ACC112 (cell line): ENCODE measurements at regions not wholly inside any gene's neighbourhood (a gene's known extent, or its start where the extent isn't known, plus 50 kb on each side); places are given as distances from the start of the nearest gene placed in this dataset.
"Not testable (repeated sequence)": the region's sequence is repeated elsewhere in the genome, so short reads cannot be mapped to it uniquely, and the experiment has no call there.

ENCODE experiments used
- H2AFZ ChIP-seq: fragments of 200-600 bp; sonication (generic); one replicate; pipeline ENCODE4 v1.6.0; 2017; ENCODE audit warnings: antibody characterized with exemption, low read length; ENCODE audit not compliant: unreplicated experiment
- H3K27ac ChIP-seq: fragments of 200-600 bp; sonication (generic); 2 replicates; pipeline ENCODE4 v1.5.1; 2014; ENCODE audit warnings: low read depth, mild to moderate bottlenecking, antibody characterized with exemption, low read length, moderate library complexity
- H3K27me3 ChIP-seq: fragments of 200-600 bp; sonication (generic); 2 replicates; pipeline ENCODE4 v1.6.1; 2014; ENCODE audit warnings: mild to moderate bottlenecking, antibody characterized with exemption, low read length, moderate library complexity, mixed read lengths; ENCODE audit not compliant: insufficient read depth
- H3K36me3 ChIP-seq: fragments of 200-600 bp; sonication (generic); 2 replicates; pipeline ENCODE4 v1.6.1; 2016; ENCODE audit warnings: mild to moderate bottlenecking, antibody characterized with exemption, low read length, moderate library complexity, mixed read lengths; ENCODE audit not compliant: insufficient read depth
- H3K4me1 ChIP-seq: fragments of 200-600 bp; sonication (generic); one replicate; pipeline ENCODE4 v1.6.1; 2016; ENCODE audit warnings: low read length, mixed read lengths; ENCODE audit not compliant: insufficient read depth, unreplicated experiment, control insufficient read depth
- H3K4me3 ChIP-seq: fragments of 200-600 bp; sonication (generic); 2 replicates; pipeline ENCODE4 v1.5.1; 2014; ENCODE audit warnings: mild to moderate bottlenecking, low read depth, low read length
- H3K79me2 ChIP-seq: fragments of 200-600 bp; sonication (generic); one replicate; pipeline ENCODE4 v1.6.0; 2016; ENCODE audit warnings: low read length; ENCODE audit not compliant: control insufficient read depth, unreplicated experiment, insufficient read depth

DNA sequence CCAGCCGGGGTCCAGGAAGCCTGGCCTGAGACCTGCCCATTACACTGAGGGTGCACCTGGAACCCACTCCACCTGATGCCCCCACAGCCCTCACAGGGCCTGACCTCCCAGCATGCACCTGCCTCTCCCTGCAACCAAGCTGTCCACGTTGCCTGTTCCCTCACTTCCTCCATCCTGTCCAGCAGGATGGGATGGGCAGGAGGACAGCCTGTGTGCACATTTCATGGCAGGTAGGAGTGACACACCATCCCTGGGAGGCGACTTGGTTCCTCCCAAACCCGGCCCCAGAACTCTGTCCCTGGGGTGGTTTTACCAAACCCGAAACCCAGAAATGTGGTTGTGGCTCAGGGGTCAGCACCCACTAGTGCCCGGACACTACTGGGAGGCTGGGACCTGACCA is 203.8 kb upstream of the ZNF519 start:
- H2AFZ ChIP-seq, H3K4me1 ChIP-seq, H3K27me3 ChIP-seq, H3K27ac ChIP-seq, H3K79me2 ChIP-seq, H3K36me3 ChIP-seq, H3K4me3 ChIP-seq: not testable (repeated sequence)

DNA sequence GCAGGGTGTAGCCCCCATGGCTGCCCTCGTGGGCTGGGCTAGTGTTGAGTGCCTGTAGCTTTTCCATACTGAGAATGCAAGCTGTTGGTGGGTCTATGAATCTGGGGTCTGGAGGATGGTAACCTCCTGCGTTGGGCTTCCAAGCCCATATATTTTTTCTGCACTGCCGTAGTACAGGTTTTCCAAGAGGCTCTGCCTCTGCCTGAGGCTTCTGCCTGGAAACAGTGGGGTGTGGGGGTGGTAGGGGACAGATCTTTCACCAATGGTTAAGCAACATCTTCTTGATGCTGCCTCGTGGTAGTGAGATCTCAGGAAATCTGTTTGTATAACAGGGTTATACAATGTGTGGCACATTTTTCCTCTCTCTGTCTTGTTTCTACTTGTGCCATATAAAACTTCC is 189.0 kb upstream of the ZNF519 start:
- H3K4me3 ChIP-seq, H3K36me3 ChIP-seq, H3K27me3 ChIP-seq, H3K4me1 ChIP-seq, H2AFZ ChIP-seq, H3K79me2 ChIP-seq, H3K27ac ChIP-seq: not testable (repeated sequence)

DNA sequence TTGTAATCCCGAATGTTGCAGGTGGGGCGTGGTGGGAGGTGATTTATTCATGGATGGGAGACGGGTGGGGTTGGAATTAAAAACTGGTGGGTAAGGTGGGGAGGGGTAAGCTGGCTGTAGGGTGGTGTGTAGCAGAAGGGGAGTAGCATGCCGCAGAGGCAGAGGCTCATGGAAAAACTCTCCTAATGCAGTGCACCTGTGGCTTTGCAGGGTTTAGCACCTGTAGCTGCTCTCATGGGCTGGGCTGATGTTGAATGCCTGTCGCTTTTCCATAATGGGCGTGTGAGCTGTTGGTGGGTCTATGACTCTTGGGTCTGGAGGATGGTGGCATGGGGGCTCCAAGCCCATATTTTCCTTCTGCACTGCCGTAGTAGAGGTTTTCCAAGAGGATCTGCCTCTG is 169.0 kb upstream of the ZNF519 start:
- H3K27me3 ChIP-seq, H3K36me3 ChIP-seq, H3K79me2 ChIP-seq, H3K4me1 ChIP-seq, H2AFZ ChIP-seq, H3K27ac ChIP-seq, H3K4me3 ChIP-seq: not testable (repeated sequence)

DNA sequence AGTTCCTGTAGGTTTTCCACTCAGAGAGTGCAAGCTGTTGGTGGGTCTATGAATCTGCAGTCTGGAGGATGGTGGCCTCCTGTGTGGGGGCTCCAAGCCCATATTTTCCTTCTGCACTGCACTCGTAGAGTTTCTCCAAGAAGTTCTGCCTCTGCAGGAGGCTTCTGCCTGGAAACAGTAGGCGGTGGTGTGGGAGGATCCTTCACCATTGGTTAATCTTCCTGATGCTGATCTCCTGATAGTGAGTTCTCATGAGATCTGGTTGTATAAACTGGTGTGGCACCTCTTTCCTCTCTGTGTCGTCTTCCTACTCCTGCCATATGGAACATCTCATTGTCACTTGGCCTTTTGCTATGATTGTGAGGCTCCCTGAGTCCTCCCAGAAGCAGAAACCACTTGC is 162.8 kb upstream of the ZNF519 start:
- H3K36me3 ChIP-seq, H3K79me2 ChIP-seq, H3K27ac ChIP-seq, H3K4me1 ChIP-seq, H2AFZ ChIP-seq, H3K27me3 ChIP-seq, H3K4me3 ChIP-seq: not testable (repeated sequence)

DNA sequence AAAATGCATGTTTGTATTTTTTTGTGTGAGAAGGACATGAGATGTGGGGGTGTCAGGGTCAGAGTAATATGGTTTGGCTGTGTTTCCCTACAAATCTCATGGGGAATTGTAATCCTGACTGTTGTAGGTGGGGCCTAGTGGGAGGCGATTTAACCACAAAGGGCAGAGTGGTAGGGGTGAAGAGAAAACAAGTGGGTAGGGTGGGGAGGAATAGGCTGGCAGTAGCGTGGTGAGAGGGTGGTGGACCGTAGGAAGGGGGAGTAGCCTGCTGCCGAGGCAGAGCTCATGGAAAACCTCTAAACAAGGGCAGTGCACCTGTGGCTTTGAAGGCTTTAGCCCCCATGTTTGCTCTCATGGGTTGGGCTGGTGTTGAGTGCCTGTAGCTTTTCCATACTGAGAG is 152.8 kb upstream of the ZNF519 start:
- H3K27me3 ChIP-seq = no peaks in the 10 kb centered on the region
- H3K4me3 ChIP-seq = no peak overlapping the region
- no peak overlapping the region for H2AFZ ChIP-seq

DNA sequence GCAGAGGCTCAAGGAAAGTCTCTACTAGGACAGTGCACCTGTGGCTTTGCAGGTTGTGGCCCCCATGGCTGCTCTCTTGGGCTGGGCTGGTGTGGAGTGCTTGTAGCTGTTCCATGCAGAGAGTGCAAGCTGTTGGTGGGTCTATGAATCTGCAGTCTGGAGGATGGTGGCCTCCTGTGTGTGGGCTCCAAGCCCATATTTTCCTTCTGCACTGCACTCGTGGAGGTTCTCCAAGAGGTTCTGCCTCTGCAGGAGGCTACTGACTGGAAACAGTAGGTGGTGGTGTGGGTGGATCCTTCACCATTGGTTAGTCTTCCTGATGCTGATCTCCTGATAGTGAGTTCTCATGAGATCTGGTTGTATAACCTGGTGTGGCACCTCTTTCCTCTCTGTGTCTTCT is 143.2 kb upstream of the ZNF519 start:
- H3K27me3 ChIP-seq, H2AFZ ChIP-seq, H3K27ac ChIP-seq, H3K36me3 ChIP-seq, H3K79me2 ChIP-seq, H3K4me1 ChIP-seq, H3K4me3 ChIP-seq: not testable (repeated sequence)

More for the DNA sequence above, 152.8 kb upstream of the ZNF519 start:
- H3K36me3 ChIP-seq = no peaks in the 10 kb centered on the region
- H3K4me1 ChIP-seq = no peaks in the 10 kb centered on the region
- no peak overlapping the region for H3K27ac ChIP-seq
- no peaks in the 10 kb centered on the region for H3K79me2 ChIP-seq

DNA sequence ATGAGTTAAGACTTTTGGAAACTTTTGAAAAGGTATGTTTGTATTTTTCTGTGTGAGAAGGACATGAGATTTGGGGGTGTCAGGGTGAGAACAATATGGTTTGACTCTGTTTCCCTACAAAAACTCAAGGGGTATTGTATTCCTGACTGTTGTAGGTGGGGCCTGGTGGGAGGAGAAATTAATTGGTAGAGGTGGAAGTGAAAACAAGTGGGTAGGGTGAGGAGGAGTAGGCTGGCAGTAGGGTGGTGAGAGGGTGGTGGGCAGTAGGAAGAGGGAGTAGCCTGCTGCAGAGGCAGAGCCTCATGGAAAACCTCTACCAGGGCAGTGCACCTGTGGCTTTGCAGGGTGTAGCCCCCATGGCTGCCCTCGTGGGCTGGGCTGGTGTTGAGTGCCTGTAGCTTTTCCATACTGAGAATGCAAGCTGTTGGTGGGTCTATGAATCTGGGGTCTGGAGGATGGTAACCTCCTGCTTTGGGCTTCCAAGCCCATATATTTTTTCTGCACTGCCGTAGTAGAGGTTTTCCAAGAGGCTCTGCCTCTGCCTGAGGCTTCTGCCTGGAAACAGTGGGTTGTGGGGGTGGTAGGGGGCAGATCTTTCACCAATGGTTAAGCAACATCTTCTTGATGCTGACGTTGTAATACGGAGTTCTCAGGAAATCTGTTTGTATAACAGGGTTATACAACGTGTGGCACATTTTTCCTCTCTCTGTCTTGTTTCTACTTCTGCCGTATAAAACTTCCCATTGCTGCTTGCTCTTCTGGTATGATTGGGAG is 133.6 kb upstream of the ZNF519 start:
- not testable (repeated sequence) for H3K4me3 ChIP-seq, H3K4me1 ChIP-seq, H3K27me3 ChIP-seq, H3K27ac ChIP-seq, H2AFZ ChIP-seq, H3K79me2 ChIP-seq, H3K36me3 ChIP-seq

DNA sequence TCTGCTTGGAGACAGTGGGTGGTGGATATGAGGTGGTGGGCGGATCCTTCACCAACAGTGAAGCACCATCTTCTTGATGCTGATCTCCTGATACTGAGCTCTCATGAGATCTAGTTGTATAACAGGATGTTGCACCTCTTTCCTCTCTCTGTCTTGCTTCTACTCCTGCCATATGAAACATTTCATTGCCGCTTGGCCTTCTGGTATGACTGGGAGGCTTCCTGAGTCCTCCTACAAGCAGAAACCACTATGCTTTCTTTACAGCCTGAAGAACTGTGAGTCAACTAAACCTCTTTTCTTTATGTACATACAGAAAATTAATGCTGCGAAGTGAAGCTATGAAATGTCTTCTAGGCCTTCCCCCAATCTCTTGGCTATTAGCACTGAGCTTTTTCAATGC is 130.6 kb upstream of the ZNF519 start:
- not testable (repeated sequence) for H3K27me3 ChIP-seq, H3K4me1 ChIP-seq, H3K36me3 ChIP-seq, H2AFZ ChIP-seq, H3K79me2 ChIP-seq, H3K4me3 ChIP-seq, H3K27ac ChIP-seq

DNA sequence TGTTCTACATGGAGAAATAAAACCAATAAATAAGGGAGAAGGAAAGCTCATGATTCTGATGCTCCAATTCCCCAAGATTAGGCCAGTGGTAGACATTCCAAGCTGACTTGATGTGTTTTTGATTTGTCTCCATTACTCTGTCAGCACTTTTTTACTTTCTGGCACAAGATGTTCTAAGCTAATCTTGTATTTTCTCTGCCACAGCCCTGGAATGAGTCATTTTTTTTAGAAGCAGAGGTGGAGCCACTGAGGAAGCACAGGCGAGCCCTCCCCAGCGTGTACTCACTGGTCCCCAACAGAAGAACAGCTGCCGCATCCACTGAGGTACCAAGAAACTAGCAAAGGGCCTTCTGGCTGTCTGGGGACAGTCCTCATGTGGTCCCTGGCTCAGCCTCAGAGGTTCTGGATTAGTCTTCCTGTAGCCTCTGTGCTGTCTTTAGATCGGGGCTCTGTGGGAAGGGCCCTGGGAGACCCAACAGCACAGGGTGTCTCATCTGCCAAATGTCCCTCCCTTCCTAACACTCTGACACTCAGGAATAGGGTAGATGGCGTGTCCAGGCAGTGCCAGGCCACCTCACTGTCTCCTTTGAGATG is 117.9 kb upstream of the ZNF519 start:
- not testable (repeated sequence) for H2AFZ ChIP-seq, H3K27ac ChIP-seq, H3K27me3 ChIP-seq, H3K4me3 ChIP-seq, H3K79me2 ChIP-seq, H3K4me1 ChIP-seq, H3K36me3 ChIP-seq

DNA sequence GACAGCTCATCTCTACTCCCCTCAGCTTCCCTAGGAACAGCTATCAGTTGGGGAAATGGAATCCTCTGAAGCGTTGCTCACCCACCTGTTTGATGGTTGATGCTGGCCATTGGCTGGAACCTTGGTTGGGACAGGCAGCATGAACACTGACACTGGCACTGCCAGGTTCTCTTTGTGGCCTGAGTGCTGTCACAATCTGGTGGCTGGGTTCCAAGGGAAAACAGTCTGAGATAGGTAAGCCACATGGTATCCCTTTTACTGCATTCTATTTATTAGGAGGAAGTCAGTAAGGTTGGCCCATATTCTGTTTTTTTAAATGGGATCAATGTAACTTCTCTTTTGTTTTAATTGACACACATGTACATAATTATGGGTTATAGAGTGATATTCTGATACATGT is 107.0 kb upstream of the ZNF519 start:
- H3K4me3 ChIP-seq, H2AFZ ChIP-seq, H3K36me3 ChIP-seq, H3K4me1 ChIP-seq, H3K27ac ChIP-seq, H3K27me3 ChIP-seq, H3K79me2 ChIP-seq: not testable (repeated sequence)

DNA sequence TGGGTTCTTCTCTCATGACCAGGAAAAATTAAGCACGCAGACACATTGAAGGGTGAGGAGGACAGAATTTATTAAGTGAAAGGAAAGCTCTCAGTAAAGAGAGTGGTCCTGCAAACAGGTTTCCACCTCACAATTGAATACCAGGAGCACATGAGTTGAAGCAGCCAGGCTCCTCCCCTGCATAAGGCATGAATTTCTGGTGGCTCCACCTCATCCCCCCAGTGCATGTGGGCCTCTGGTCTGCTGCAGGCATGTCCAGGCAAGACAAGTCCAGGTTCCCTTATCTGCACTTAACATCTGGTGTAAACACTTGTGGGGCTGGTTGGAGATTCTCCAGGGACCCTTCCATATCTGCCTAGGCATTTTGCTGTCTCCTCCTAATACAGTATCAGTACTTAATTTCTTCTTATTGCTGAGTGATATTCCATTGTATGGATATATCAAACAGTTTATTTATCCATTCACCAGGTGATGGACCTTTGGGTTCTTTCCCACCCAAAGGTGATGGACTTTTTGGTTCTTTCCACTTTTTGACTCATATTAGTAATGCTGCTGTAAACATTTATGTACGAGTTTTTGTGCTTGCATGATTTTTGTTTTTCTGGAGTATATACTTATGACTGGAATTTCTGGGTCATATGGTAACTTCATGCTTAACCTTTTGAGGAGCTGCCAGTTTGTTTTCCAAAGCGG is 104.3 kb upstream of the ZNF519 start:
- H3K27me3 ChIP-seq, H3K4me3 ChIP-seq, H3K27ac ChIP-seq, H3K79me2 ChIP-seq, H2AFZ ChIP-seq, H3K4me1 ChIP-seq, H3K36me3 ChIP-seq: not testable (repeated sequence)
